Small intestine (tissue), 7 donors: ENCODE measurements at regions not wholly inside any gene's neighbourhood (a gene's known extent, or its start where the extent isn't known, plus 50 kb on each side); places are given as distances from the start of the nearest gene placed in this dataset.
"Not testable (repeated sequence)": the region's sequence is repeated elsewhere in the genome, so short reads cannot be mapped to it uniquely, and the experiment has no call there.

Experiments
- DNase-seq, 2 donors: peaks; one replicate each; pipeline versions ENCODE4 v3.0.0 to v3.0.0-alpha.2; 2013
- FAIRE-seq: peaks from 2 replicates; lab custom pipeline; 2012; peaks lifted over from hg19 to GRCh38; lab: Jason Lieb, UNC
- H3K27ac ChIP-seq, 3 donors: one replicate each; pipeline ENCODE4 v1.5.1; 2013; ENCODE audit warnings: low read length in 2 of 3, mild to moderate bottlenecking in 2 of 3, control low read depth in 1 of 3, inconsistent platforms in 1 of 3, low read depth in 1 of 3, moderate library complexity in 1 of 3
- H3K27me3 ChIP-seq, 3 donors: one replicate each; pipeline ENCODE4 v1.6.1; 2013; ENCODE audit warnings: low read length in 3 of 3, inconsistent platforms in 1 of 3; ENCODE audit not compliant: control insufficient read depth in 3 of 3, insufficient read depth in 3 of 3
- H3K36me3 ChIP-seq, 3 donors: one replicate each; pipeline ENCODE4 v1.6.1; 2013; ENCODE audit warnings: low read length in 3 of 3, inconsistent platforms in 1 of 3, low read depth in 1 of 3, mild to moderate bottlenecking in 1 of 3, moderate library complexity in 1 of 3; ENCODE audit not compliant: control insufficient read depth in 3 of 3, insufficient read depth in 2 of 3
- H3K4me1 ChIP-seq, 3 donors: one replicate each; pipeline ENCODE4 v1.6.1; 2013; ENCODE audit warnings: low read length in 2 of 3, inconsistent platforms in 1 of 3, low read depth in 1 of 3, mild to moderate bottlenecking in 1 of 3, moderate library complexity in 1 of 3; ENCODE audit not compliant: control insufficient read depth in 3 of 3, insufficient read depth in 2 of 3
- H3K4me3 ChIP-seq, 3 donors: one replicate each; pipeline ENCODE4 v1.5.1; 2013; ENCODE audit warnings: low read length in 3 of 3, control low read depth in 1 of 3, inconsistent platforms in 1 of 3, low read depth in 1 of 3, mild to moderate bottlenecking in 1 of 3, moderate library complexity in 1 of 3
- H3K9me3 ChIP-seq, 2 donors: one replicate each; pipeline ENCODE4 v1.6.1; 2013; ENCODE audit warnings: low read depth in 1 of 2, low read length in 1 of 2; ENCODE audit not compliant: control insufficient read depth in 2 of 2, insufficient read depth in 1 of 2
- WGBS, 3 donors: extraction: QIAGEN DNeasy Blood & Tissue Kit; methylation state at CpG; one replicate each; pipeline ENCODE4 v1.1.7; 2013; 5-methylcytosine and 5-hydroxymethylcytosine counted together
- donor health status: healthy with polysubstance abuse.
- donor health status: control.
- donor health status: control.
- donor health status: Bipolar disorder and iron deficiency.
- donor health status: healthy.

DNA sequence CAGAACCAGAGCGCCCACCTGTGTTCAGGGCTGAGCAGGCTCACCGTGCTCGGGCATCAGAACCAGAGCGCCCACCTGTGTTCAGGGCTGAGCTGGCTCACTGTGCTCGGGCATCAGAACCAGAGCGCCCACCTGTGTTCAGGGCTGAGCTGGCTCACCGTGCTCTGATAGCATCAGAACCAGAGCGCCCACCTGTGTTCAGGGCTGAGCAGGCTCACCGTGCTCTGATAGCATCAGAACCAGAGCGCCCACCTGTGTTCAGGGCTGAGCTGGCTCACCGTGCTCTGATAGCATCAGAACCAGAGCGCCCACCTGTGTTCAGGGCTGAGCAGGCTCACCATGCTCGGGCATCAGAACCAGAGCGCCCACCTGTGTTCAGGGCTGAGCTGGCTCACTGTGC is 525.2 kb upstream of the B3GAT1 start:
- not testable (repeated sequence) for FAIRE-seq, H3K27me3 ChIP-seq, H3K4me3 ChIP-seq, H3K27ac ChIP-seq, H3K4me1 ChIP-seq, DNase-seq, H3K36me3 ChIP-seq, H3K9me3 ChIP-seq
- 88 to 92% (median 90%) methylated on average over 12 to 14 of the region's 14 CpGs for WGBS, 3 donors

DNA sequence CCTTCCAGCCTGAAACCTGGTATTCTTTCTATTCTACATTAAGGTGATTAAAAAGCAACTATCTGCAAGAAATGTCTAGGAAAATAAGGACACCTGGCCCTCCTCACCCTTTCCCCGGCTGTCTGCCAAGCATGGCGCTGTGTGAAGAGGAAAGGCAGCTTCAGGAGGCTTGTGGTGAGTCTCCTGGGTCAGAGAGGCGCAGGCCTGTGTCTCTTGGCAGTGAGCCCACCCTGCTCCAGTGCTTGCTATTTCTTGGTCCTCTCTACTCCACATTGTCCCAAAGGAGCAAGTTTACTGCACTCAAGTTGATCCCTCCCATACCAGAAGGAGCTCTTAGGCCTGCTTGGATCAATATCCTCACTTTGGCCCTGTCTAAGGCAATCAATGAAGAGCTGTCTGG is 520.7 kb upstream of the B3GAT1 start:
- no peak for FAIRE-seq
- 61 to 68% (median 68%) methylated on average over 3 of the region's 3 CpGs for WGBS, 3 donors

DNA sequence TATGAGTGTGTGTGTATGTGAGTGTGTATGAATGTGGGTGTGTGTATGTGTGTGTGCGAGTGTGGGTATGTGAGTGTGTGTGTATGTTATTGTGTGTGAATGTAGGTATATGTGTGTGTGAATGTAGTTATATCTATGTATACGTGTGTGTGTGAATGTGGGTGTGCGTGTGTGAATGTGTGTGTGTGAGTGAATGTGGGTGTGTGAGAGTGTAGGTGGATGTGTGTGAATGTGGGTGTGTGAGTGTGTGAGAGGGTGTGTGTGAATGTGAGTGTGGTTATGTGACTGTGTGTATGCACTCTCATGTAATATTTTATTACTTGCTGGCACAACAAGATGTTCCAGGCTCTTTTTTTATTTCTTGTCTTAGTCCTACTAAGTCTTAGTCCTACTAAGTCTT is 513.4 kb upstream of the B3GAT1 start:
- no peaks in the 10 kb centered on the region for H3K9me3 ChIP-seq
- no peaks in the 10 kb centered on the region for H3K36me3 ChIP-seq
- WGBS, 3 donors = 81 to 92% (median 92%) methylated on average over 3 of the region's 3 CpGs
- H3K4me1 ChIP-seq = no peaks in the 10 kb centered on the region
- H3K27me3 ChIP-seq = peaks cover 0 to 4% (median 0%) of the 10 kb centered on the region in 3 donors
- H3K27ac ChIP-seq = no peak overlapping the region
- FAIRE-seq (no peak), DNase-seq (no peak)
- H3K4me3 ChIP-seq = no peak overlapping the region

More for the DNA sequence above, 520.7 kb upstream of the B3GAT1 start:
- H3K36me3 ChIP-seq = no peaks in the 10 kb centered on the region
- no peak for DNase-seq
- H3K27ac ChIP-seq = no peak overlapping the region
- peaks cover 0 to 3% of the 10 kb centered on the region in 2 donors for H3K9me3 ChIP-seq
- H3K4me1 ChIP-seq = no peaks in the 10 kb centered on the region
- no peaks in the 10 kb centered on the region for H3K27me3 ChIP-seq
- H3K4me3 ChIP-seq = no peak overlapping the region

DNA sequence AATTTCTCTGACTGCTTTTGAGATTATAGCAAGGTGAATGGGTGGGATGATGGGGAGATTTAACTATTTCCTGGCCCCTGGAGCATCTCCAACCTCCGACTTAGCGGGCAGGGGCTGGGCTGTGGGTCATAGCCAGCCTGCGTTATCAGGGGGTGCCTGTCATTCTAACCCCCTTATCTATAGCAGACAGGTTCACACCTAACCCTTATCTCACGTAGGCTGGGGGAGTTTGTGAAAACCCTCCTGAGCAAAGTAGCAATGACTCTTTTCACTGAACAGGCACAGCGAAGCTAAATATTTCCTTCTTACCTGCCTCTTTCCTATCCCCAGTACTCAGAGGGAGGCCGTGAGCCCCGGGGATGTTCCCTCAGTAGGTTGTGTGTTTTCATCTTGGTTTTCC is 511.4 kb upstream of the B3GAT1 start:
- H3K4me3 ChIP-seq = no peak overlapping the region
- no peaks in the 10 kb centered on the region for H3K9me3 ChIP-seq
- FAIRE-seq (no peak), DNase-seq (no peak)
- WGBS, 3 donors = 43 to 71% (median 57%) methylated on average over 7 of the region's 7 CpGs
- no peak overlapping the region for H3K27ac ChIP-seq
- no peaks in the 10 kb centered on the region for H3K36me3 ChIP-seq
- H3K27me3 ChIP-seq = peaks cover 0 to 4% (median 0%) of the 10 kb centered on the region in 3 donors
- H3K4me1 ChIP-seq = no peaks in the 10 kb centered on the region

DNA sequence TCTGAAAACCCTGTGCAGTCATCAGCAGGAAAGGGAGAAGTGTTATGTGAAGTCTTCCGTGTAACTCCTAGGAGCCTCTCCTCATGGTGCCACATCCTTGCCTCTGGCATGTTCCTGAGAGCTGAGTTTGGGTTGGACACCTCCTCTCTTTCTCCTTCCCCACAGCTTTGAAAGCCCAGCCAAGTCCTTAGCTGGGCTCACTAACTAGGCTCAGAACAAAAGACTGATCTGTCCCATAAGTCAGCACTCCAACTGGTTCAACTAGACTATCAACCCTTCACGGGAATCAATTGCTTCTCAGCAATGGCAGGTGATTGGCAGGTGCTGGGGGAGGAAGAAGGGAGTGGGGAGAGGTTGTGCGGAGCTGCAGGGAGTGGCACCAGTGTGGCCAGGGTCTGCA is 509.9 kb upstream of the B3GAT1 start:
- Histone ChIP-seq H3K4me3 (no peak overlapping the region), H3K4me1 (no peaks in the 10 kb centered on the region), H3K36me3 (no peaks in the 10 kb centered on the region), H3K9me3 (no peaks in the 10 kb centered on the region), H3K27me3 (peaks cover 0 to 4% (median 0%) of the 10 kb centered on the region in 3 donors), H3K27ac (no peak overlapping the region)
- FAIRE-seq (no peak), DNase-seq (no peak)
- WGBS, 3 donors = 31 to 59% (median 39%) methylated on average over 3 of the region's 3 CpGs

DNA sequence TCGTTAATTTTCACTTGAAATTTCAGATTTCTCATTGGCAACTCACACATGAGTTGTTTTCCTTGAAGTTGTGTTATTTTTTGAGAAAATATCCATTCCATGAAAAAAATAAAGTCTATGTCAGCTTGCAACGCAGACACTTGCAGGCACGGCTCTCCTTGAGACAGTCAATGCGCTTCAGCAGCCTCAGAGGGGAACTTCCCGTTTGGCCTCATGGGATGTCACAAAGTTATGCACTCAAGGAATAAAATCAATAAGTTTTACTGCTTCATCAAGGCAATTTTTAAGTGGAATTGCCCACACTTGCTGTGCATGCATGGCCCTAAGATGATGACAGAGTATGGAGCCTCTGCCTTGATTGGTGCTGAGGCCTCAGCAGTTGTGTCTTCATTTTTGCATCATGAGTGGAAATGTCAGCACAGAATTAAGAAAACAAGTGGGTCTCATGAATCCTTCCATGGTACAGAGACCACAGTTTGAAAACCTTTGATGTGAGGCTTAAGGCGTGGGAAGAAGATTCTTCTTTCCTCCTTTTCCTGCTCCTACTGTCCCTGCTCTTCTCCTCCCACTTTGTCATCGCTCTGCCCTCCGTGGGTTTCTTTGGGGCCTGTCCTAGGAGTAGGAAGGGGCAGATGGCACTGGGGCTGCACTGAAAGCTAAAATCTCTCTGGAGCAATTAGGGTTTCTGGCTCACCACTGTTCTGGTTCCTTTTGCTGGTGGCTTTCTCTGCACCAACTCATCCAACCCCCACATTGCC is 509.0 kb upstream of the B3GAT1 start:
- DNase-seq = no peak
- H3K4me3 ChIP-seq = no peak overlapping the region
- peaks cover 0 to 4% (median 0%) of the 10 kb centered on the region in 3 donors for H3K27me3 ChIP-seq
- H3K9me3 ChIP-seq = no peaks in the 10 kb centered on the region
- no peak for FAIRE-seq
- WGBS, 3 donors = 66 to 76% (median 75%) methylated on average over 8 of the region's 8 CpGs
- no peaks in the 10 kb centered on the region for H3K36me3 ChIP-seq
- H3K27ac ChIP-seq = no peak overlapping the region
- H3K4me1 ChIP-seq = no peaks in the 10 kb centered on the region

DNA sequence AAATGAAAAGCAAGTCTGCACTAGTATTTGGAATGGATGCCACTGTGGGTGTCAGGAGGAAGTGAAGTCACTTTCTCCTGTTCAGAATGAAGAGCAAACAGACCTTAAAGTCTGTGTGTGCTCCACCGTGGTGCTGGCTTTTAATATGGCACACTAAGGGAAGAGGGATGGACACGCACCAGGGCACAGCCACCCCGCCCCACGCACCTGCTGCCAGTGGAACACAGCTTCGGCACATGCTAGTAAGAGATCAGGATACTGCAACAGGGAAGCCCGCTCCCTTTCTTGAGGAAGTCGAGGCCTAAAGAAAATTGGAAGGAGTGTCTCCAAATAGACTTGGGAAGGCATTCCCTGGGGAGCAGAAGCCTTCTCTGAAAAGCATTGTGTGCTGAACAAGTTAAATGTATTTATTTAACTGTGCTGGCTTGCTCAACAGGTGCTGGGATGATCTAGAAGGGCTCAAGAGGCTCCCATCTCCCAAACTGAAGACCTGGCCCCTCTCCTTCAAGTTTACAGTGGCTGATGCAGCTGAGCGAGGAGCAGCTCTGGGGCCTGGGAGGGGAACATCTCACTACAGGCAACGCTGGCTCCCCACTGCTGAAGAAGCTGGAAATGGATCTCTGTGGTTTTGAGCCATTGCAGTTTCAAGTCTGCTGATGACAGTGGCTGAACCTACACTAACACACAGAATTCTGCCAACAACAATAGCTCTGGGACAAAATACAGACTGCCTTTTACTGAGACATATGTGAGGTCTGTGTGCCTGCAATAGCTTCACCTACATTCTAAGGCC is 504.6 kb upstream of the B3GAT1 start:
- FAIRE-seq (no peak), DNase-seq (no peak)
- Histone ChIP-seq H3K4me3 (no peak overlapping the region), H3K27me3 (no peaks in the 10 kb centered on the region), H3K36me3 (no peaks in the 10 kb centered on the region), H3K27ac (no peak overlapping the region), H3K9me3 (no peaks in the 10 kb centered on the region), H3K4me1 (no peaks in the 10 kb centered on the region)
- 59 to 71% (median 64%) methylated on average over 9 of the region's 9 CpGs for WGBS, 3 donors

DNA sequence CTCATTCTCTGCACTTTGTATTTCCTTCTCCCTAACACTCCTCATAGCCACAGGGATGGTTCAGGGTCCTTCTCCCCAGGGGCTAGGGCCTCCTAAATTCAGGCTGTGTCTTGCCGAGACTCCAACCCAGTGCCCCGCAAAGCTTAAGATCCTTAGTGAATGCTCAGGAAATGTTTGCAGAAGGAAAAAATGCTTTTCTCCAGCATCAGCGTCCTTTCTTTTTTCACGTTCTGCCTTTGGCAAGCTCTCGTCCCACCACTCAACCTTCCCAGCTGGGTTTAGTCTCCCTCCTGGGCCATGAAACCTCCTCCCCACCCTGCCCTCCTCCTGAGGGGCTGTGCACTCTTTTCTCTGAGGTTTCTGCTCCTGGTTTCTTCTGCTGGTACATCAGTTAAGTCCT is 503.8 kb upstream of the B3GAT1 start:
- H3K27ac ChIP-seq = no peak overlapping the region
- WGBS, 3 donors = 71 to 90% (median 85%) methylated on average over 5 of the region's 5 CpGs
- FAIRE-seq (no peak), DNase-seq (no peak)
- no peak overlapping the region for H3K4me3 ChIP-seq
- H3K4me1 ChIP-seq = no peaks in the 10 kb centered on the region
- no peaks in the 10 kb centered on the region for H3K27me3 ChIP-seq
- H3K9me3 ChIP-seq = no peaks in the 10 kb centered on the region
- H3K36me3 ChIP-seq = no peaks in the 10 kb centered on the region
